IMR-90 (cell line): ENCODE measurements at regions not wholly inside any gene's neighbourhood (a gene's known extent, or its start where the extent isn't known, plus 50 kb on each side); places are given as distances from the start of the nearest gene placed in this dataset.

Experiments
- ATAC-seq: fragments of 200-7000 bp; cut with Tn5 transposase; 2 replicates; pipeline ENCODE4 v1.9.1; 2020; ENCODE audit warnings: low read depth, mild to moderate bottlenecking, moderate library complexity
- BruUV-seq: library from RNA; stranded (reverse); fragments of 400-500 nt; replicated peaks from 2 replicates; lab custom pipeline; 2021; lab: Mats Ljungman, UMichigan
- CTCF ChIA-PET: fragments of 300-600 bp; formaldehyde crosslinking; extraction: SDS; loops from one replicate; lab custom pipeline; 2021; ENCODE audit warnings: antibody characterized with exemption; lab: Yijun Ruan, JAX
- POLR2A ChIA-PET: fragments of 300-600 bp; sonication (Branson Sonifier 250); formaldehyde crosslinking; loops from one replicate; lab custom pipeline; 2022; ENCODE audit warnings: antibody characterized with exemption; ENCODE audit not compliant: unreplicated experiment; lab: Charles Lee
- DNase-seq: peaks from one replicate; pipeline ENCODE4 v3.0.0; 2013
- H2AFZ ChIP-seq: replicated peaks from 2 replicates; pipeline ENCODE3; 2013; ENCODE audit warnings: low read length, mild to moderate bottlenecking; ENCODE audit not compliant: poor library complexity
- H2AK5ac ChIP-seq: 2 replicates; pipeline ENCODE4 v1.6.1; 2013; ENCODE audit warnings: low read depth, low read length, inconsistent platforms
- H2AK9ac ChIP-seq: replicated peaks from 2 replicates; pipeline ENCODE3; 2013; ENCODE audit warnings: mild to moderate bottlenecking, low read depth, low read length, moderate library complexity; ENCODE audit not compliant: poor library complexity
- H2BK120ac ChIP-seq: 2 replicates; pipeline ENCODE4 v1.6.1; 2013; ENCODE audit warnings: low read depth, low read length, inconsistent platforms
- H2BK15ac ChIP-seq: 3 replicates; pipeline ENCODE4 v1.6.1; 2013; ENCODE audit warnings: low read depth, low read length, inconsistent platforms
- H2BK20ac ChIP-seq: 2 replicates; pipeline ENCODE4 v1.6.1; 2013; ENCODE audit warnings: low read depth, mild to moderate bottlenecking, inconsistent platforms, low read length, moderate library complexity
- H2BK5ac ChIP-seq: 2 replicates; pipeline ENCODE4 v1.6.1; 2013; ENCODE audit warnings: mild to moderate bottlenecking, low read depth, low read length, inconsistent platforms; ENCODE audit not compliant: poor library complexity, severe bottlenecking
- H3K14ac ChIP-seq: replicated peaks from 2 replicates; pipeline ENCODE4 v1.6.1; 2013; ENCODE audit warnings: low read depth, low read length, inconsistent platforms
- H3K18ac ChIP-seq: 2 replicates; pipeline ENCODE4 v1.6.1; 2013; ENCODE audit warnings: low read depth, low read length, control low read depth
- H3K23ac ChIP-seq: 2 replicates; pipeline ENCODE4 v1.6.1; 2013; ENCODE audit warnings: low read depth, low read length, inconsistent platforms
- H3K27ac ChIP-seq: 2 replicates; pipeline ENCODE4 v1.5.1; 2013; ENCODE audit warnings: mild to moderate bottlenecking, control low read depth, low read length; ENCODE audit not compliant: insufficient read depth
- H3K27me3 ChIP-seq: 2 replicates; pipeline ENCODE4 v1.6.1; 2013; ENCODE audit warnings: low read length; ENCODE audit not compliant: control insufficient read depth, insufficient read depth
- H3K36me3 ChIP-seq: 2 replicates; pipeline ENCODE4 v1.6.1; 2013; ENCODE audit warnings: low read length, mixed read lengths; ENCODE audit not compliant: control insufficient read depth, insufficient read depth
- H3K4ac ChIP-seq: 2 replicates; pipeline ENCODE4 v1.6.1; 2013; ENCODE audit warnings: low read depth, low read length, inconsistent platforms
- H3K4me1 ChIP-seq: 2 replicates; pipeline ENCODE4 v1.6.1; 2013; ENCODE audit warnings: low read length, mixed read lengths; ENCODE audit not compliant: control insufficient read depth, insufficient read depth
- H3K4me2 ChIP-seq: 2 replicates; pipeline ENCODE4 v1.6.1; 2013; ENCODE audit warnings: low read depth, mild to moderate bottlenecking, control low read depth, low read length, moderate library complexity
- H3K4me3 ChIP-seq: 2 replicates; pipeline ENCODE4 v1.5.1; 2013; ENCODE audit warnings: low read depth, mild to moderate bottlenecking, control low read depth, low read length, moderate library complexity; ENCODE audit not compliant: insufficient read depth
- H3K56ac ChIP-seq: 2 replicates; pipeline ENCODE4 v1.6.1; 2013; ENCODE audit warnings: low read length, inconsistent platforms; ENCODE audit not compliant: insufficient read depth; ENCODE audit errors: extremely low read depth
- H3K79me1 ChIP-seq, 2 experiments: 2 replicates each; pipeline ENCODE4 v1.6.1; 2013; ENCODE audit warnings: low read length in 2 of 2, inconsistent platforms in 1 of 2, low read depth in 1 of 2
- H3K9ac ChIP-seq: 2 replicates; pipeline ENCODE4 v1.6.1; 2013; ENCODE audit warnings: low read depth, low read length, control low read depth
- H3K9me1 ChIP-seq: 2 replicates; pipeline ENCODE4 v1.6.1; 2013; ENCODE audit warnings: low read length, inconsistent platforms; ENCODE audit not compliant: insufficient read depth
- H3K9me3 ChIP-seq: 2 replicates; pipeline ENCODE4 v1.6.1; 2013; ENCODE audit warnings: low read length; ENCODE audit not compliant: control insufficient read depth, insufficient read depth
- H4K20me1 ChIP-seq: 2 replicates; pipeline ENCODE4 v1.6.1; 2013; ENCODE audit warnings: low read length, inconsistent platforms; ENCODE audit not compliant: insufficient read depth
- H4K5ac ChIP-seq: 2 replicates; pipeline ENCODE4 v1.6.1; 2013; ENCODE audit warnings: mild to moderate bottlenecking, low read depth, low read length, control low read depth
- H4K8ac ChIP-seq, 2 experiments: 2 replicates each; pipeline ENCODE4 v1.6.1; 2013; ENCODE audit warnings: low read depth in 2 of 2, low read length in 2 of 2, control low read depth in 1 of 2, inconsistent platforms in 1 of 2
- H4K91ac ChIP-seq: 2 replicates; pipeline ENCODE4 v1.6.1; 2013; ENCODE audit warnings: low read depth, low read length, inconsistent platforms; ENCODE audit not compliant: insufficient read depth
- BHLHE40 ChIP-seq: fragments of 150-350 bp; IDR thresholded peaks from 2 replicates; pipeline ENCODE4 v1.6.1; 2016; ENCODE audit warnings: mild to moderate bottlenecking, low read depth, low read length
- CEBPB ChIP-seq: IDR thresholded peaks from 2 replicates; pipeline ENCODE4 v1.6.1; 2012; ENCODE audit warnings: low read depth, low read length, improper control_type of control experiment
- CHD1 ChIP-seq: IDR thresholded peaks from 2 replicates; pipeline ENCODE4 v1.6.1; 2012; ENCODE audit warnings: low read depth, low read length, improper control_type of control experiment
- CTCF ChIP-seq: conservative IDR thresholded peaks from 2 replicates; pipeline ENCODE4 v1.5.1; 2012; ENCODE audit warnings: mild to moderate bottlenecking, low read depth, low read length, improper control_type of control experiment
- ELK1 ChIP-seq: fragments of 150-350 bp; IDR thresholded peaks from 2 replicates; pipeline ENCODE4 v1.6.1; 2016; ENCODE audit warnings: low read depth, mild to moderate bottlenecking, low read length, moderate library complexity, borderline replicate concordance
- FOS ChIP-seq: fragments of 150-350 bp; IDR thresholded peaks from 2 replicates; pipeline ENCODE4 v1.6.1; 2016; ENCODE audit warnings: low read depth, low read length
- MAFK ChIP-seq: IDR thresholded peaks from 2 replicates; pipeline ENCODE4 v1.6.1; 2012; ENCODE audit warnings: low read depth, low read length, improper control_type of control experiment
- MAZ ChIP-seq: IDR thresholded peaks from 2 replicates; pipeline ENCODE4 v1.6.1; 2012; ENCODE audit warnings: low read depth, mild to moderate bottlenecking, low read length, improper control_type of control experiment, moderate library complexity, borderline replicate concordance
- MXI1 ChIP-seq: IDR thresholded peaks from 2 replicates; pipeline ENCODE4 v1.6.1; 2012; ENCODE audit warnings: low read depth, mild to moderate bottlenecking, low read length, moderate library complexity, borderline replicate concordance
- NFE2L2 ChIP-seq: fragments of 150-350 bp; IDR thresholded peaks from 2 replicates; pipeline ENCODE4 v1.6.1; 2016; ENCODE audit warnings: low read depth, mild to moderate bottlenecking, low read length
- POLR2A ChIP-seq: IDR thresholded peaks from 2 replicates; pipeline ENCODE4 v1.6.1; 2012; ENCODE audit warnings: mild to moderate bottlenecking, low read depth, low read length
- RAD21 ChIP-seq: IDR thresholded peaks from 2 replicates; pipeline ENCODE4 v1.6.1; 2012; ENCODE audit warnings: low read length, improper control_type of control experiment
- RCOR1 ChIP-seq: IDR thresholded peaks from 2 replicates; pipeline ENCODE4 v1.6.1; 2012; ENCODE audit warnings: mild to moderate bottlenecking, low read length, improper control_type of control experiment; ENCODE audit not compliant: insufficient replicate concordance
- RFX5 ChIP-seq: IDR thresholded peaks from 2 replicates; pipeline ENCODE4 v1.8.0; 2012; ENCODE audit warnings: low read depth, mild to moderate bottlenecking, low read length, moderate library complexity
- SMC3 ChIP-seq: fragments of 150-350 bp; IDR thresholded peaks from 2 replicates; pipeline ENCODE4 v1.6.1; 2016; ENCODE audit warnings: low read depth, mild to moderate bottlenecking, antibody characterized with exemption, low read length, moderate library complexity
- USF2 ChIP-seq: fragments of 150-350 bp; IDR thresholded peaks from 2 replicates; pipeline ENCODE4 v1.6.1; 2017; ENCODE audit warnings: mild to moderate bottlenecking, antibody characterized with exemption, low read length, low read depth
- WGBS, 2 experiments: methylation state at CpG; one replicate each; pipeline versions ENCODE4 v1.1.5 to v1.1.7; 2013; ENCODE audit warnings: missing lambda C conversion rate in 2 of 2; ENCODE audit not compliant: insufficient read length in 1 of 2; ENCODE audit errors: extremely low coverage in 2 of 2; 5-methylcytosine and 5-hydroxymethylcytosine counted together
- dilution Hi-C: fragments of 300-500 bp; cut with HindIII; formaldehyde crosslinking; loops from one replicate; pipeline ENCODE4 v1.14.3; 2018; ENCODE audit warnings: low sequenced_read_pairs; ENCODE audit not compliant: unreplicated experiment
- in situ Hi-C: fragments of 300-500 bp; cut with MboI; formaldehyde crosslinking; loops from 3 replicates; pipeline ENCODE4 v1.14.3; 2019; ENCODE audit warnings: low sequenced_read_pairs, inconsistent platforms, mixed read lengths
- intact Hi-C: fragments of 100-400 bp; cut with micrococcal nuclease; formaldehyde crosslinking; loops from 2 replicates; pipeline ENCODE4 v1.10.0; 2022

- Histone ChIP-seq H3K9me3 (peaks cover 14% of the 10 kb centered on the region), H3K4me3 (no peak overlapping the region), H2AK9ac (no peak overlapping the region), H4K5ac (no peak overlapping the region), H4K8ac (no peak overlapping the region), H2AK5ac (no peak overlapping the region), H3K18ac (no peak overlapping the region), H3K9ac (no peak overlapping the region), H3K4me1 (no peaks in the 10 kb centered on the region), H3K14ac (no peak overlapping the region), H3K9me1 (no peaks in the 10 kb centered on the region), H4K91ac (no peak overlapping the region), H2BK15ac (no peak overlapping the region), H2BK5ac (no peak overlapping the region), H3K4ac (no peak overlapping the region), H2BK120ac (no peak overlapping the region), H3K36me3 (no peaks in the 10 kb centered on the region), H3K56ac (no peak overlapping the region), H3K23ac (no peak overlapping the region), H3K4me2 (no peak overlapping the region), H2AFZ (no peak overlapping the region), H2BK20ac (no peak overlapping the region), H3K79me1 (no peaks in the 10 kb centered on the region), H4K20me1 (no peaks in the 10 kb centered on the region), H3K27me3 (no peaks in the 10 kb centered on the region), H3K27ac (no peak overlapping the region)
- intact Hi-C loops (no loop called here), dilution Hi-C loops (no loop called here), in situ Hi-C loops (no loop called here)
- ChIA-PET POLR2A (no interaction called here), CTCF (no interaction called here)
- DNase-seq = no peak
- ATAC-seq = no peak
- TF ChIP-seq BHLHE40 (no peak), RCOR1 (no peak), RFX5 (no peak), USF2 (no peak), FOS (no peak), MAFK (no peak), CTCF (no peak), MAZ (no peak), CHD1 (no peak), ELK1 (no peak), SMC3 (no peak), NFE2L2 (no peak), RAD21 (no peak), POLR2A (no peak), MXI1 (no peak), CEBPB (no peak)
- no TSS peak for BruUV-seq
- no CpG with 5 or more reads among the region's 2 CpGs for WGBS, 2 experiments
These were observed 90.3 kb upstream of the IMPG1 start for GRCh38 chr6:76162811-76163210.
